Right hindlimb (tissue), 1 donor: ENCODE measurements at regions not wholly inside any gene's neighbourhood (a gene's known extent, or its start where the extent isn't known, plus 50 kb on each side); places are given as distances from the start of the nearest gene placed in this dataset.
A peak's percentile ranks its signal among the peaks of the same experiment; 100 is the strongest.

Experiments
- DNase-seq: peaks from one replicate; pipeline ENCODE4 v3.0.0-alpha.2; 2018

GRCh38 chrX:63993936-63994335 is 208.9 kb upstream of the ARHGEF9 start:
- DNase-seq = no peak

- DNase-seq = no peak
Measured at GRCh38 chrX:63985906-63986305, 200.9 kb upstream of the ARHGEF9 start.

GRCh38 chrX:63979480-63979879 is 194.5 kb upstream of the ARHGEF9 start:
- DNase-seq = no peak

GRCh38 chrX:63967551-63967950 is 182.5 kb upstream of the ARHGEF9 start:
- DNase-seq = no peak

- DNase-seq = peak; percentile 33
Measured at GRCh38 chrX:63963095-63963784, 178.2 kb upstream of the ARHGEF9 start.

- no peak for DNase-seq
Measured at GRCh38 chrX:63961964-63962363, 176.9 kb upstream of the ARHGEF9 start.

- no peak for DNase-seq
Measured at GRCh38 chrX:63959975-63960374, 175.0 kb upstream of the ARHGEF9 start.

- no peak for DNase-seq
Measured at GRCh38 chrX:63958134-63958865, 173.3 kb upstream of the ARHGEF9 start.

- DNase-seq = no peak
Measured at GRCh38 chrX:63935835-63936234, 150.8 kb upstream of the ARHGEF9 start.

GRCh38 chrX:63934791-63935190 is 149.8 kb upstream of the ARHGEF9 start:
- no peak for DNase-seq

GRCh38 chrX:63934160-63934559 is 149.1 kb upstream of the ARHGEF9 start:
- DNase-seq = no peak

- no peak for DNase-seq
Measured at GRCh38 chrX:63932907-63933306, 147.9 kb upstream of the ARHGEF9 start.

GRCh38 chrX:63932006-63932405 is 147.0 kb upstream of the ARHGEF9 start:
- no peak for DNase-seq

GRCh38 chrX:63930140-63930539 is 145.1 kb upstream of the ARHGEF9 start:
- DNase-seq = no peak

GRCh38 chrX:63929608-63930007 is 144.6 kb upstream of the ARHGEF9 start:
- DNase-seq = no peak

GRCh38 chrX:63927848-63928247 is 142.8 kb upstream of the ARHGEF9 start:
- DNase-seq = no peak

- DNase-seq = no peak
Measured at GRCh38 chrX:63922221-63922620, 137.2 kb upstream of the ARHGEF9 start.

- no peak for DNase-seq
Measured at GRCh38 chrX:63920875-63921274, 135.9 kb upstream of the ARHGEF9 start.

GRCh38 chrX:63919081-63919480 is 134.1 kb upstream of the ARHGEF9 start:
- no peak for DNase-seq

GRCh38 chrX:63918611-63919010 is 133.6 kb upstream of the ARHGEF9 start:
- DNase-seq = no peak

- DNase-seq = no peak
Measured at GRCh38 chrX:63917296-63917695, 132.3 kb upstream of the ARHGEF9 start.

GRCh38 chrX:63913719-63914118 is 128.7 kb upstream of the ARHGEF9 start:
- DNase-seq = no peak

GRCh38 chrX:63889001-63889400 is 104.0 kb upstream of the ARHGEF9 start:
- DNase-seq = no peak
